ENCODE measurements at regions not wholly inside any gene's neighbourhood (a gene's known extent, or its start where the extent isn't known, plus 50 kb on each side); places are given as distances from the start of the nearest gene placed in this dataset.

- TF ChIP-seq STAT1 (IDR thresholded peaks at IDR 0.05; ENCODE audit: unreplicated experiment) (no peak), EZH2 (IDR thresholded peaks at IDR 0.05; ENCODE audit: low read depth, unreplicated experiment) (no peak), CREB1 (CRISPR knock-in tag; IDR thresholded peaks at IDR 0.05; ENCODE audit: low read depth) (no peak), EZH2phosphoT487 (IDR thresholded peaks at IDR 0.05; ENCODE audit: unreplicated experiment) (no peak), REST (IDR thresholded peaks at IDR 0.05; ENCODE audit: unreplicated experiment) (no peak), ZNF114 (CRISPR knock-in tag; IDR thresholded peaks at IDR 0.05) (no peak), JUNB (IDR thresholded peaks at IDR 0.05; ENCODE audit: unreplicated experiment) (no peak)
These were observed 379.4 kb downstream of the GRXCR1 start (continued) for GRCh38 chr4:43271946-43272345.

GRCh38 chr4:43274376-43274775, 381.9 kb downstream of the GRXCR1 start:
- Mint-ChIP-seq H3K4me1 (peaks cover 7% of the 10 kb centered on the region; the same call in 2 of the 3 replicates), H3K27ac (no peak overlapping the region), H3K9me3 (no peaks in the 10 kb centered on the region), H3K4me3 (no peak overlapping the region), H3K36me3 (ENCODE audit: low read depth) (no peaks in the 10 kb centered on the region), H3K27me3 (ENCODE audit: insufficient read depth, low read depth, poor library complexity) (no peaks in the 10 kb centered on the region)
- Histone ChIP-seq H3K4me1 (ENCODE audit: insufficient read depth) (peaks cover 28% of the 10 kb centered on the region), H3K36me3 (ENCODE audit: insufficient read depth) (no peaks in the 10 kb centered on the region), H3K9me2 (ENCODE audit: insufficient read depth) (peaks cover 8% of the 10 kb centered on the region; the same call in 1 of the 2 replicates), H3K79me2 (replicated peaks; ENCODE audit: insufficient read depth) (no peaks in the 10 kb centered on the region), H2AFZ (no peak overlapping the region), H4K20me1 (replicated peaks; ENCODE audit: insufficient read depth) (no peaks in the 10 kb centered on the region), H3K4me2 (no peak overlapping the region), H3F3A (replicated peaks; ENCODE audit: low read depth) (no peaks in the 10 kb centered on the region), H3K4me3 (no peak overlapping the region), H3K27me3 (ENCODE audit: insufficient read depth) (no peaks in the 10 kb centered on the region), H3K27ac (ENCODE audit: low read depth) (no peak overlapping the region)
- ATAC-seq (no peak), DNase-seq (ENCODE audit: low spot score) (no peak)
- no peak for TF ChIP-seq POLR2AphosphoS5 (IDR thresholded peaks at IDR 0.05; ENCODE audit: low read depth)
- no peak for TF ChIP-seq CTCF (conservative IDR thresholded peaks at IDR 0.05; ENCODE audit: low read depth in 2 of 2)
- no peak for TF ChIP-seq ZNF331 (CRISPR knock-in tag; IDR thresholded peaks at IDR 0.05; ENCODE audit: low read depth)
- TF ChIP-seq EZH2phosphoT487 (IDR thresholded peaks at IDR 0.05; ENCODE audit: unreplicated experiment): no peak
- TF ChIP-seq ZNF462 (CRISPR knock-in tag; IDR thresholded peaks at IDR 0.05): no peak
- no peak for TF ChIP-seq ZNF114 (CRISPR knock-in tag; IDR thresholded peaks at IDR 0.05)
- TF ChIP-seq STAT1 (IDR thresholded peaks at IDR 0.05; ENCODE audit: unreplicated experiment): no peak
- no peak for TF ChIP-seq EZH2 (IDR thresholded peaks at IDR 0.05; ENCODE audit: low read depth, unreplicated experiment)
- no peak for TF ChIP-seq JUNB (IDR thresholded peaks at IDR 0.05; ENCODE audit: unreplicated experiment)
- TF ChIP-seq ETS1 (IDR thresholded peaks at IDR 0.05): no peak
- no peak for TF ChIP-seq CREB1 (CRISPR knock-in tag; IDR thresholded peaks at IDR 0.05; ENCODE audit: low read depth)

Data from GM23338 (cell line).